ENCODE measurements at regions not wholly inside any gene's neighbourhood (a gene's known extent, or its start where the extent isn't known, plus 50 kb on each side); places are given as distances from the start of the nearest gene placed in this dataset.

- TF ChIP-seq EZH2phosphoT487 (IDR thresholded peaks at IDR 0.05; ENCODE audit: low read depth, severe bottlenecking, unreplicated experiment) = no peak
- TF ChIP-seq CTCF (IDR thresholded peaks at IDR 0.05; ENCODE audit: poor library complexity) = no peak
Observed at GRCh38 chr18:8908792-8909510, 193.5 kb upstream of the NDUFV2 start.

Measured in hepatocyte (in vitro differentiated cells).